ENCODE measurements at regions not wholly inside any gene's neighbourhood (a gene's known extent, or its start where the extent isn't known, plus 50 kb on each side); places are given as distances from the start of the nearest gene placed in this dataset.

DNA sequence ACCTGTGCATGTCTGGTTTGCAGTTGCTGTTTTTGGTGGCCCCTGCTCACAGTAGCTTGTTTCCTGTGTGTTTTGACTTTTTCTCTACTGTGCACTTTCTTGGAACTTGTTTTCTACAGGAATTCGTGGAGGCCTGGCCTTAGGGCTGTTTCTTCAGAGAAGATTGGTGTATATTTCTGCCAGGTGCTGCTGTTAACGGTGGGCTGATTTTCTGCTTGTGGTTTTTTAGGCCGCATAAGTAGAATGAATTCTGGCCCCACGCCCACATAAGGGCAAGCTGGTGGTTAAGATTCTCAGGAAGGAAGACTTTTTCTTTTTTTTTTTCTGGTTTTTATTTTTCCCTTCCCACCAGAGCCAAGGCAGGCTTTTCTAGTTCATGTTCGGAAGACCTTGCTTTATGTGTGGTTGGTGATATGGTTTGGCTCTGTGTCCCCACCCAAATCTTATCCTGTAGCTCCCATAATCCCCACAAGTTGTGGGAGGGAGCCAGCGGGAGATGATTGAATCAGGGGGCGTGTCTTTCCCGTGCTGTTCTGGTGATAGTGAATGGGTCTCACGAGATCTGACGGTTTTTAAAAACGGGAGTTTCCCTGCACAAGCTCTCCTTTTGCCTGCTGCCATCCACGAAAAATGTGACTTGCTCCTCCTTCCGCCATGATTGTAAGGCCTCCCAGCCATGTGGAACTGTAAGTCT, 71.5 kb upstream of the DISP3 start:
- TF ChIP-seq, protein P1, sequence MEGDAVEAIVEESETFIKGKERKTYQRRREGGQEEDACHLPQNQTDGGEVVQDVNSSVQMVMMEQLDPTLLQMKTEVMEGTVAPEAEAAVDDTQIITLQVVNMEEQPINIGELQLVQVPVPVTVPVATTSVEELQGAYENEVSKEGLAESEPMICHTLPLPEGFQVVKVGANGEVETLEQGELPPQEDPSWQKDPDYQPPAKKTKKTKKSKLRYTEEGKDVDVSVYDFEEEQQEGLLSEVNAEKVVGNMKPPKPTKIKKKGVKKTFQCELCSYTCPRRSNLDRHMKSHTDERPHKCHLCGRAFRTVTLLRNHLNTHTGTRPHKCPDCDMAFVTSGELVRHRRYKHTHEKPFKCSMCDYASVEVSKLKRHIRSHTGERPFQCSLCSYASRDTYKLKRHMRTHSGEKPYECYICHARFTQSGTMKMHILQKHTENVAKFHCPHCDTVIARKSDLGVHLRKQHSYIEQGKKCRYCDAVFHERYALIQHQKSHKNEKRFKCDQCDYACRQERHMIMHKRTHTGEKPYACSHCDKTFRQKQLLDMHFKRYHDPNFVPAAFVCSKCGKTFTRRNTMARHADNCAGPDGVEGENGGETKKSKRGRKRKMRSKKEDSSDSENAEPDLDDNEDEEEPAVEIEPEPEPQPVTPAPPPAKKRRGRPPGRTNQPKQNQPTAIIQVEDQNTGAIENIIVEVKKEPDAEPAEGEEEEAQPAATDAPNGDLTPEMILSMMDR (conservative IDR thresholded peaks at IDR 0.05 in 1 of 2, IDR thresholded peaks at IDR 0.05 in 1 of 2; ENCODE audit: extremely low read depth in 1 of 2, insufficient read depth in 1 of 2, low read depth in 1 of 2, low read length in 2 of 2), result no peak
- no peak for TF ChIP-seq EZH2 (IDR thresholded peaks at IDR 0.05; ENCODE audit: borderline replicate concordance, low read length)
